Gastroesophageal sphincter (tissue), 4 donors: ENCODE measurements at regions not wholly inside any gene's neighbourhood (a gene's known extent, or its start where the extent isn't known, plus 50 kb on each side); places are given as distances from the start of the nearest gene placed in this dataset.
"Not testable (repeated sequence)": the region's sequence is repeated elsewhere in the genome, so short reads cannot be mapped to it uniquely, and the experiment has no call there.

ENCODE experiments used
- ATAC-seq: fragments of 150-250 bp; one replicate; pipeline ENCODE4 v1.9.1; 2016; ENCODE audit warnings: mild to moderate bottlenecking, moderate library complexity
- H3K27ac ChIP-seq, 4 donors: fragments of 200-600 bp; sonication (generic) in 3 of 4; 1 replicate in 3 of 4; 2 replicates in 1 of 4; pipeline ENCODE4 v1.5.1; 2016 to 2019
- H3K27me3 ChIP-seq: fragments of 200-600 bp; sonication (generic); one replicate; pipeline ENCODE4 v1.5.1; 2019
- H3K36me3 ChIP-seq, 2 donors: fragments of 200-600 bp; sonication (generic); one replicate each; pipeline ENCODE4 v1.5.1; 2019; ENCODE audit warnings: control low read depth in 1 of 2
- H3K4me1 ChIP-seq, 3 donors: fragments of 200-600 bp; sonication (generic); 1 replicate in 2 of 3; 2 replicates in 1 of 3; pipeline ENCODE4 v1.5.1; 2016 to 2019; ENCODE audit warnings: control low read depth in 2 of 3
- H3K4me3 ChIP-seq, 2 donors: fragments of 200-600 bp; sonication (generic); one replicate each; pipeline ENCODE4 v1.5.1; 2019; ENCODE audit warnings: mild to moderate bottlenecking in 1 of 2, moderate library complexity in 1 of 2
- H3K9me3 ChIP-seq, 3 donors: fragments of 200-600 bp; sonication (generic); one replicate each; pipeline ENCODE4 v1.5.1; 2017 to 2019; ENCODE audit warnings: control low read depth in 2 of 3
- WGBS, 2 donors: methylation state at CpG; one replicate each; pipeline ENCODE4 v1.1.5; 2018; ENCODE audit warnings: low coverage in 1 of 2; 5-methylcytosine and 5-hydroxymethylcytosine counted together

GRCh38 chr7:76901944-76902710 lies 130.0 kb downstream of the SPDYE17 start:
- not testable (repeated sequence) for H3K27ac ChIP-seq, ATAC-seq, H3K27me3 ChIP-seq, H3K36me3 ChIP-seq, H3K4me3 ChIP-seq, H3K4me1 ChIP-seq, H3K9me3 ChIP-seq
- 85 to 88% methylated on average over 1 to 5 of the region's 6 CpGs for WGBS, 2 donors

- ATAC-seq, H3K36me3 ChIP-seq, H3K27ac ChIP-seq, H3K27me3 ChIP-seq, H3K9me3 ChIP-seq, H3K4me1 ChIP-seq, H3K4me3 ChIP-seq: not testable (repeated sequence)
- WGBS, 2 donors, result 100% methylated on average over 1 of the region's 5 CpGs; no CpG with 5 or more reads in 1 of the 2 donors
Observed at GRCh38 chr7:76898807-76899206, 133.4 kb downstream of the SPDYE17 start.

GRCh38 chr7:76897007-76897406 lies 135.2 kb downstream of the SPDYE17 start:
- H3K4me1 ChIP-seq, H3K27ac ChIP-seq, H3K4me3 ChIP-seq, H3K27me3 ChIP-seq, ATAC-seq, H3K36me3 ChIP-seq, H3K9me3 ChIP-seq: not testable (repeated sequence)
- WGBS, 2 donors, result 60 to 83% methylated on average over 1 of the region's 2 CpGs

DNA sequence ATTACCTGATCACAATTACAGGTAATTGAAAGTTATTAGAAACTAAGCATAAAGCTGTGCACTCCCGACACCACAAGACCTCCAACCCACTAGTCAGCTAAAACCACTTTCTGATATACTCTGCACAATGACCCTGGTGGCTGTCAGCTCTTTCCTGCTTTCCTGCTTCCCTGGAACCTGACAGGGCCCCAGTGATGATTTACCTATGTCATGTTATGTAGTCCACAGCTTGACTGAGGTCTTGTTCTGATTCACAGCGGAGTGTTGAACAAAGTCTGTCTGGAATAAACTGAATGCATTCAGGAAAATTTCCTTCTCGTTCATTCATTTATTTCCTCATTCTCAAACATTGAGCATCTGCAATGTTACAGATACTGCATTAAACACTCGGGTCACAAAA lies 136.5 kb downstream of the SPDYE17 start:
- not testable (repeated sequence) for H3K4me1 ChIP-seq, H3K4me3 ChIP-seq, ATAC-seq, H3K36me3 ChIP-seq, H3K27ac ChIP-seq, H3K27me3 ChIP-seq, H3K9me3 ChIP-seq
- 58 to 66% methylated on average over 3 to 4 of the region's 4 CpGs for WGBS, 2 donors

DNA sequence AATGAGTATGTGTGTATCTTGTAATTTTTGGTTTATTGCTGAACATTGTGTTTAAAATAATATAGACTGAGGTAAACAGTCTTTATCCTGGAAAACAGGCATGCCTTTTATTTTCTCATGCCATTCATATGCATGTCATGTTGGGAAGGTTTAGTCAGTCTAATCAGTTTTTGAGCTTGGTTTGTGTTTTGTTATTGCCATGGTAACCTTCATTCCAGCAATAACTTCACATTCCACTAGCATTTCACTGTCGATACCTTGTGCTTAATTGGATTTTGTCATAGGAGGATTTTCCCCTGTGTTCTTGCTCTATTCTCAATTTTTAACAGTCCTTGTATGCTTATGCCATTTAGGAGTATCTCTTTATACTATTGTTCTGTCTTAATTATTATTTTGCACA lies 140.4 kb downstream of the SPDYE17 start:
- H3K36me3 ChIP-seq, result not testable (repeated sequence)

GRCh38 chr7:76879733-76880288 lies 152.3 kb downstream of the SPDYE17 start:
- ATAC-seq, H3K27me3 ChIP-seq, H3K4me1 ChIP-seq, H3K4me3 ChIP-seq, H3K27ac ChIP-seq, H3K9me3 ChIP-seq, H3K36me3 ChIP-seq: not testable (repeated sequence)
- 80 to 83% methylated on average over 4 to 6 of the region's 7 CpGs for WGBS, 2 donors

More for the DNA sequence above, 140.4 kb downstream of the SPDYE17 start:
- WGBS, 2 donors, result 17 to 55% methylated on average over 1 of the region's 1 CpG
- not testable (repeated sequence) for H3K27ac ChIP-seq, H3K27me3 ChIP-seq, H3K4me1 ChIP-seq, ATAC-seq, H3K4me3 ChIP-seq, H3K9me3 ChIP-seq

DNA sequence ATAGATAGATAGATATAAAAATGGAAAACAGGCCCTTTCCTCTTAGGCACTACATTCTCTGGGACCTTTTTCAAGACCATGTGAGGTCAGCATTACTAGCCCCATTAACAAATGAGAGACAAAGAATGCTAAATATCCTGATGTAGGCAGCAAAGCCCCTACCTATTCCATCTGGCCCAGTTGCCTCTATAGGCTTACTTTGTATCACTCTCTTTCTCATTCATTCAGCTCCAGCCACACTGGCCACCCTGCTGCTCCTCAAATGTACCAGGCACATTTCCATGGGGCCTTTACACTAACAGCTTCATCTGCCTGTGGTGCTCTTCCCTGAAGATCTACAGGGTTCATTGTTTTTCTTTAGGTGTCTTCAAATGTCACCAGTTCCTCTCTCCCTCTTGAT lies 156.4 kb downstream of the SPDYE17 start:
- not testable (repeated sequence) for H3K9me3 ChIP-seq, ATAC-seq, H3K27me3 ChIP-seq, H3K27ac ChIP-seq, H3K4me3 ChIP-seq, H3K4me1 ChIP-seq, H3K36me3 ChIP-seq

DNA sequence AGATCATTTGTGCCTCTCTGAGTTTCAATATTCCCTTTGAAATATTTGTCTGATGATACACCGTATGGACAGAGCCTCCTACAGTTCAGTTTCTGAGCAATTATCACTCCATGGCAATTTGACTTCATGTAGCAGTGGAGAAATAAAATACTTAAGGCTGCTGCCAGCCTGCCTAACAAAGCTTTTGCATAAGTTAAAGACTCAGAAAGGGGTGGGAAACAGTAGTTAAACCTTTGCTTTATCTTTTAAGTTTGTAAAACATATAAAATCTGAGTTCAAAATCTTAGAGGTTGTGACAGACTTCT lies 161.7 kb downstream of the SPDYE17 start:
- not testable (repeated sequence) for H3K27me3 ChIP-seq, H3K9me3 ChIP-seq, ATAC-seq, H3K4me1 ChIP-seq, H3K36me3 ChIP-seq, H3K27ac ChIP-seq, H3K4me3 ChIP-seq
- no CpG with 5 or more reads among the region's 1 CpG for WGBS, 2 donors

GRCh38 chr7:76867364-76867889 lies 164.7 kb downstream of the SPDYE17 start:
- H3K9me3 ChIP-seq, ATAC-seq, H3K27me3 ChIP-seq, H3K4me3 ChIP-seq, H3K4me1 ChIP-seq, H3K27ac ChIP-seq, H3K36me3 ChIP-seq: not testable (repeated sequence)
- WGBS, 2 donors, result 80% methylated on average over 1 of the region's 4 CpGs; no CpG with 5 or more reads in 1 of the 2 donors

GRCh38 chr7:76863150-76863773 lies 168.9 kb downstream of the SPDYE17 start:
- not testable (repeated sequence) for H3K27me3 ChIP-seq, H3K27ac ChIP-seq, H3K4me1 ChIP-seq, H3K36me3 ChIP-seq, H3K4me3 ChIP-seq, H3K9me3 ChIP-seq, ATAC-seq
- WGBS, 2 donors, result 50 to 71% methylated on average over 1 of the region's 5 CpGs

GRCh38 chr7:76862241-76862640 lies 169.9 kb downstream of the SPDYE17 start:
- not testable (repeated sequence) for H3K27ac ChIP-seq, H3K9me3 ChIP-seq, H3K4me1 ChIP-seq, H3K27me3 ChIP-seq, ATAC-seq, H3K4me3 ChIP-seq, H3K36me3 ChIP-seq

- not testable (repeated sequence) for H3K36me3 ChIP-seq, H3K27me3 ChIP-seq, H3K4me3 ChIP-seq, H3K4me1 ChIP-seq, H3K9me3 ChIP-seq, H3K27ac ChIP-seq, ATAC-seq
- 58 to 67% methylated on average over 5 of the region's 5 CpGs for WGBS, 2 donors
Observed at GRCh38 chr7:76859933-76860332, 172.2 kb downstream of the SPDYE17 start.

DNA sequence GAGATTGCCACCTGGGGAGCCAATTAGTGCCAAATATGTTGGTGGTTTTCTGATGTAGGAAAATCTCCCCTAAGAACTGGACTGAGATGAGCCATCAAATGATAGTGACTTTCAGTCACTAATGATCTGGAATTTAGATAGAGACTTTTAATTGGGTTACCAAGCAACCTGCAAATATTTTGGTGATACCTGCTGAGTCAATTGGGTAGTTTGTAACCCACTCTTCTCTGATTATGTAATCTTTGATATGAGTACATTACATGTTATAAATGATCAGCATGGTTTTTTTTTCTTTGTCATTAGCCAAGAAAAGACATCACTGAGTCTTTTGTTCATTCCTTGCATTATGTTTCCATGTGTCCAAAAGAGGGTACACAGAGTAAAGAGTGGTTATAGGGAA lies 177.5 kb downstream of the SPDYE17 start:
- not testable (repeated sequence) for ATAC-seq

More for the DNA sequence above, 177.5 kb downstream of the SPDYE17 start:
- H3K36me3 ChIP-seq, H3K9me3 ChIP-seq, H3K27me3 ChIP-seq, H3K4me1 ChIP-seq, H3K4me3 ChIP-seq, H3K27ac ChIP-seq: not testable (repeated sequence)
